ENCODE measurements at regions not wholly inside any gene's neighbourhood (a gene's known extent, or its start where the extent isn't known, plus 50 kb on each side); places are given as distances from the start of the nearest gene placed in this dataset.

DNA sequence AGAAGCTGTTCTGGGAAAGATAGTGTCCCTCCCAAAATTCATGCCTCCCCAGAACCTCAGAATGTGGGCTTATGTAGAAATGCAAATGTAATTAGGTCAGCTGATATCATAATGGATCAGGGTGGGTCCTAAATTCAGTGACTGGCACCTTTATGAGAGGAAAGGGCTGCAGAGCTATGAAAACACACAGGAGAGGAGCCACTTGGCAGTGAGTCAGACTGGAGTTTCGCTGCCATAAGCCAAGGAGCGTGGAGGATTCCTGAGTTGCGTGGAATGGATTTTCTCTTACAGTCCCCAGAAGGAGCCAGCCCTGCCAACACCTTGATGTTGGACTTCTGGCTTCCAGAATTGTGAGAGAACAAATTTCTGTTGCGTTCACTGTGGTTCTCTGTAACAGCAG is 249.8 kb upstream of the PMEPA1 start:
- Histone ChIP-seq H3K4me3 (no peak overlapping the region), H3K4me1 (peaks cover 9% of the 10 kb centered on the region), H3K27ac (replicated peaks) (no peak overlapping the region), H3K27me3 (ENCODE audit: low read depth) (peaks cover 5% of the 10 kb centered on the region), H3K36me3 (no peaks in the 10 kb centered on the region), H3K9me3 (replicated peaks) (no peaks in the 10 kb centered on the region)
- intact Hi-C loops (cut with micrococcal nuclease) = no loop called here
- DNase-seq = no peak
- TF ChIP-seq, protein P1, sequence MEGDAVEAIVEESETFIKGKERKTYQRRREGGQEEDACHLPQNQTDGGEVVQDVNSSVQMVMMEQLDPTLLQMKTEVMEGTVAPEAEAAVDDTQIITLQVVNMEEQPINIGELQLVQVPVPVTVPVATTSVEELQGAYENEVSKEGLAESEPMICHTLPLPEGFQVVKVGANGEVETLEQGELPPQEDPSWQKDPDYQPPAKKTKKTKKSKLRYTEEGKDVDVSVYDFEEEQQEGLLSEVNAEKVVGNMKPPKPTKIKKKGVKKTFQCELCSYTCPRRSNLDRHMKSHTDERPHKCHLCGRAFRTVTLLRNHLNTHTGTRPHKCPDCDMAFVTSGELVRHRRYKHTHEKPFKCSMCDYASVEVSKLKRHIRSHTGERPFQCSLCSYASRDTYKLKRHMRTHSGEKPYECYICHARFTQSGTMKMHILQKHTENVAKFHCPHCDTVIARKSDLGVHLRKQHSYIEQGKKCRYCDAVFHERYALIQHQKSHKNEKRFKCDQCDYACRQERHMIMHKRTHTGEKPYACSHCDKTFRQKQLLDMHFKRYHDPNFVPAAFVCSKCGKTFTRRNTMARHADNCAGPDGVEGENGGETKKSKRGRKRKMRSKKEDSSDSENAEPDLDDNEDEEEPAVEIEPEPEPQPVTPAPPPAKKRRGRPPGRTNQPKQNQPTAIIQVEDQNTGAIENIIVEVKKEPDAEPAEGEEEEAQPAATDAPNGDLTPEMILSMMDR (IDR thresholded peaks at IDR 0.05; ENCODE audit: borderline replicate concordance) = no peak

DNA sequence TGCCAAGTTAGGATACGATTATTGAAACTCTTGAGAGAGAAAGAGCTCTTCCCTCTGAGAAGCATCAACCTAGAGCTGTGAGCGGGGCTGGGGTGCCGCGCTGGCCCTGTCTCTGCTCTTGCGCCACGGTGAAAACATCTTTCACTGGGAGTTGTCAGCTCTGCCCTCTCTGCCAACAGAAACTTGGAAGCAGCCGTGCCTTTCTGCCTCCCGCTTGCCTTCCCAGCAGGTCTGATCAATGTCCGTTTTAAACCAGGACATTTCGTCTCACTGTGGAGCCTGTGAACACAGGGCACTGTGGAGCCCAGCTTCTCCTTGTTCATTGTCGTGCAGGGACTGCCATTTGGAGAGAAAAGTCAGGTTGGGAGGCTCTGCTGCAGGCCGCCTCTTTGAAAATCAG is 249.2 kb upstream of the PMEPA1 start:
- H3K4me3 ChIP-seq = no peak overlapping the region
- no peak for DNase-seq
- H3K9me3 ChIP-seq (replicated peaks) = no peaks in the 10 kb centered on the region
- no peaks in the 10 kb centered on the region for H3K36me3 ChIP-seq
- peaks cover 3% of the 10 kb centered on the region for H3K27me3 ChIP-seq (ENCODE audit: low read depth)
- no peak overlapping the region for H3K27ac ChIP-seq (replicated peaks)
- H3K4me1 ChIP-seq = peaks cover 4% of the 10 kb centered on the region
- TF ChIP-seq, protein P1 (IDR thresholded peaks at IDR 0.05; ENCODE audit: borderline replicate concordance) = no peak
- intact Hi-C loops (cut with micrococcal nuclease) = no loop called here

GRCh38 chr20:57958050-57958420 is 248.2 kb upstream of the PMEPA1 start:
- intact Hi-C loops (cut with micrococcal nuclease) = no loop called here
- peaks cover 3% of the 10 kb centered on the region for H3K27me3 ChIP-seq (ENCODE audit: low read depth)
- no peak overlapping the region for H3K4me3 ChIP-seq
- no peaks in the 10 kb centered on the region for H3K9me3 ChIP-seq (replicated peaks)
- H3K27ac ChIP-seq (replicated peaks) = no peak overlapping the region
- H3K4me1 ChIP-seq = peaks cover 4% of the 10 kb centered on the region
- H3K36me3 ChIP-seq = no peaks in the 10 kb centered on the region
- no peak for DNase-seq
- TF ChIP-seq, protein P1 (IDR thresholded peaks at IDR 0.05; ENCODE audit: borderline replicate concordance) = no peak

- peaks cover 3% of the 10 kb centered on the region for H3K27me3 ChIP-seq (ENCODE audit: low read depth)
- H3K9me3 ChIP-seq (replicated peaks) = no peaks in the 10 kb centered on the region
- H3K4me3 ChIP-seq = no peak overlapping the region
- no peak overlapping the region for H3K27ac ChIP-seq (replicated peaks)
- DNase-seq = no peak
- H3K4me1 ChIP-seq = peaks cover 4% of the 10 kb centered on the region
- TF ChIP-seq, protein P1 (IDR thresholded peaks at IDR 0.05; ENCODE audit: borderline replicate concordance) = no peak
- H3K36me3 ChIP-seq = no peaks in the 10 kb centered on the region
- intact Hi-C loops (cut with micrococcal nuclease) = no loop called here
Observed at GRCh38 chr20:57957411-57958049, 247.7 kb upstream of the PMEPA1 start.

DNA sequence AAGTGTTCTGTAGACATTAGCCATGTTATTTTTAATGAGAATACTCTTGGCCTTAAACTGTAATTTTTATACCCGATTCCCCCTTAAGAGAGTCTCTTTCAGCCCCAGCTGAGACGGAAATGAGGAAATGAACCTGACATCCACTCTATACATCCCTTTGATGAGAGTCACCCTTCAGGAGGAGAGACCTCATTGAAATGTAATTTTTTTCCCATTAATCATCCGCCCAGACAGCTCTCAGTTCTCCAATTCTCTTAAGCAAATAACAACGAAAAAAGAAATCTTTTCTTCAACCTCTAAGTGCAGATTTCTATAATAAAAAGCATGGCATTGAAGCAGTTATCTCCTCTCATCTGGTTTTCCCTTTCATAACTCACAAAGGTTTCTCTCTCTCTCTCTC is 243.8 kb upstream of the PMEPA1 start:
- H3K4me3 ChIP-seq = no peak overlapping the region
- peaks cover 3% of the 10 kb centered on the region for H3K27me3 ChIP-seq (ENCODE audit: low read depth)
- TF ChIP-seq, protein P1 (IDR thresholded peaks at IDR 0.05; ENCODE audit: borderline replicate concordance) = no peak
- DNase-seq = no peak
- intact Hi-C loops (cut with micrococcal nuclease) = no loop called here
- no peak overlapping the region for H3K27ac ChIP-seq (replicated peaks)
- H3K9me3 ChIP-seq (replicated peaks) = no peaks in the 10 kb centered on the region
- H3K36me3 ChIP-seq = no peaks in the 10 kb centered on the region
- H3K4me1 ChIP-seq = no peaks in the 10 kb centered on the region

All from left ventricle myocardium inferior (tissue), 1 donor.